ENCODE measurements at regions not wholly inside any gene's neighbourhood (a gene's known extent, or its start where the extent isn't known, plus 50 kb on each side); places are given as distances from the start of the nearest gene placed in this dataset.

DNA sequence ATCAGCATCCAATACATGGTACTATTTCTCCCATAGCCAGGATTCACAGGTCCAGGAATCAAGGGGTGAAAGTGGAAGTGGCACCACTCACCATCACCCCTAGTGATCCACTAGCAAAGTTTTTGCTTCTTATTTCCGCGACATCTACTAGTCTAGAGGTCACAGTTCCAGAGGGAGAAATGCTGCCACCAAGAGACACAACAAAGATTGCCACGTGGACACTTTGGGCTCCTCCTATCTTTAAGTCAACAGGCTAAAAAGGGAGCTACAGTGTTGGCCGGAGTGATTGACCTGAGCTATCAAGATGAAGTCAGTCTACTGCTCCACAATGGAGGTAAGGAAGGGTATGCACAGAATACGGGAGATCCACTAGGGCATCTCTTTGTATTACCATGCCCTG lies 178.2 kb downstream of the AKR1D1 start:
- DNase-seq (ENCODE audit: low read depth): no peak

GRCh38 chr7:138257459-138258196 lies 181.4 kb downstream of the AKR1D1 start:
- DNase-seq (ENCODE audit: low read depth): no peak

- DNase-seq (ENCODE audit: low read depth): no peak
Measured at GRCh38 chr7:138258197-138258559, 181.9 kb downstream of the AKR1D1 start.

GRCh38 chr7:138259675-138260074 lies 183.4 kb downstream of the AKR1D1 start:
- no peak for DNase-seq (ENCODE audit: low read depth)

DNA sequence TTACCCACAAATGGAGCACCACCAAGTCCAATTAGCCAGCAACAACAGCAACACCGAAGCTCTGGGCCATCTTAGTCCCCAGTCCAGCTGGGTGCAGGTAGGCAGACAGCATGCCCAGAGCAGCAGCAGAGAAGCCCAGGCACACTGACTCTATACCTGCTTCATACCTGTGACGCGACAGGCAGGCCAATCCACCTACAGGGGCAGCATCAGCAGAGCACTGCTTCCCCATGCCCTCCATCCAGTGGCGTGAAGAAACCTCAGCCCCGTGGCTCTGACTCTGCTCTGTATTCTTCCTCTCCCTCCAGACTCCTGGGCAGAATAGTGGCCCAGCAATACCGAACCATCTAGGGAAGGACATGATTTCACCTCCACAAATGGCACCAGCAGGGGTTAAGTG lies 191.7 kb downstream of the AKR1D1 start:
- DNase-seq (ENCODE audit: low read depth): no peak

- no peak for DNase-seq (ENCODE audit: low read depth)
Measured at GRCh38 chr7:138276891-138277290, 183.2 kb upstream of the TRIM24 start.

- no peak for DNase-seq (ENCODE audit: low read depth)
Measured at GRCh38 chr7:138278601-138279000, 181.5 kb upstream of the TRIM24 start.

DNA sequence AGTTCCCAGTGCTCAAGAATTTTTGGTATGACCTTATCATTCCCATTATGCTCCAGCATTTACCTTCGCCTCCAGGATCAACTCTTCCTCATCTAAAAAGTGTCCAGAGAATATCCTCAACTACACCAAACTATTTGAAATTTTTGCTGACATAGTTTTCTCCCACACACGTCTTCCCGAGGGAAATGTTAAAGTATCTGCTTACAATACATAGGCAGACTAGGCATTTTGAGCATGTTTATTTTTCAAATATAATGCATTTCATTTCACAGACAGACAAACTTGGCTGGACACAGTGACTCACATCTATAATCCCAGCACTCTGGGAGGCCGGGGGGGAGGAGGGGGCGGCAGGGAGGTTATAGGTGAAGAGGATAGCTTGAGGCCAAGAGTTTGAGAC lies 177.1 kb upstream of the TRIM24 start:
- no peak for DNase-seq (ENCODE audit: low read depth)

GRCh38 chr7:138285129-138285528 lies 174.9 kb upstream of the TRIM24 start:
- no peak for DNase-seq (ENCODE audit: low read depth)

DNA sequence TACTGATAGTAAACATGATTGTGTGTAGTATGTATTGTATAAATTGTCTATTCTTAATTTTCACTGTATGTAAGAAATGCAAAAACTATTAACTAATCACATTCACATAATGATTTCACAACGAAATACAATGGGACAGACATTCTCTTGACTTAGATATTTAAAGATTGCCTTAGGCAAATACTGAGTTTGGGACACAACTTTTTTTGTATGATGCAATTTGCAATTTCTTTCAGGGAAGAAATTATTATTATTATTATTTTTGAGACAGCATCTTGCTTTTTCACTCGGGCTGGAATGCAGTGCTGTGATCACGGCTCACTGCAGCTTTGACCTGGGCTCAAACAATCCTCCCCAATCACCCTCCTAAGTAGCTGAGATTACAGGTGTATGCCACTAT lies 173.2 kb upstream of the TRIM24 start:
- no peak for DNase-seq (ENCODE audit: low read depth)

- DNase-seq (ENCODE audit: low read depth): no peak
Measured at GRCh38 chr7:138287549-138287948, 172.5 kb upstream of the TRIM24 start.

DNA sequence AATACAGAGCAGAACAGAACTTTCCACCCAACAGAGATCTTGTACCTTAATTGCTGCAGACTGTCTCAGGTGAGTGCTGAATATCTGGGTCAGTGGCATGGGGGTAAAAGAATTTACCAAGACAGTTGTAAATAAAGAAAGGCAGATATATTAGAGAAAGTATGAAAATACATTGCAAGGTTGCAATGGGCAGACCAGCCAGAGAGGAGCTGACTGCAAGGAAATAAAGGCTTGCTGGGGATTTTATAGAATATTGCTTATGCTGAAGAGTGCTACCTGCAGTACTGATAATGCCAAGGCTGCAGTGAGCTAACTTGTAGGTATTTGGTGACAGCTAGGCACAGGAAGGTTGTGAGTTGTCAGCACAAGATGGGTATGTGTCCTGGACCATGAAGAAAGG lies 171.0 kb upstream of the TRIM24 start:
- no peak for DNase-seq (ENCODE audit: low read depth)

DNA sequence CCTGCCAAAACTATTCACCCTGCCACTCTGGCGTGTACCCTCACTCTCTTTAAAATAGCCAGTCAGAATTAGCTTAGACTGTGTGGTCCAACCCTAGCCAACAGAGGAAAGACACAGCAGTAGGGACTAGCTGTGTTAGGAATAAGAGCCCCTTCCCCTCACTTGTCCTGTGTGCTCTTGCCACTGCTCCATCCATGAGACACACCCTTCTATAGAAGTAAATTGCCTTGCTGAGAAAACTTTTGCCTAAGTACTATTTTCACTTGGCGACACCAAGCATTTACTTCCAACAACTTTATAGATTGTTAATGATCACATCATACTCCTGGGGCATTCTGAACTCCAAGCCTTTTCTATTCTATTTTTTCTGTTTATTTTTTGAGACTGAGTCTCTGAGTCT lies 170.2 kb upstream of the TRIM24 start:
- DNase-seq (ENCODE audit: low read depth): no peak

GRCh38 chr7:138292951-138293350 lies 167.1 kb upstream of the TRIM24 start:
- DNase-seq (ENCODE audit: low read depth): no peak

GRCh38 chr7:138295049-138295637 lies 164.9 kb upstream of the TRIM24 start:
- no peak for DNase-seq (ENCODE audit: low read depth)

DNA sequence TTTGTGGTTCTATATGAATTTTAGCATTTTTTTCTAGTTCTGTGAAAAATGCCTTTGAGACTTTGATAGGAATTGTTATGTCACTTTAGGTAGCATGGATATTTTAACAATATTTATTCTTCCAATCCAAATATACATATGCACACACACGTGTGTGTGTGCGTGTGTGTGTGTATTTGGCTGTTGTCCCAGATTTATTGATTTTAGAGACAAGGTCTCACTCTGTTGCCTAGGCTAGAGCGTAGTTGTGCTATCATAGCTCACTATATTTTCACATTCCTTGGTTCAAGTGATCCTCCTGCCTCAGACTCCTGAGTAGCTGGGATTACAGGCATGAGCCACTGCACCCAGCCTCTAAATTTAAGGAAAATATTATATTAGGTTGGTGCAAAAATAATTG lies 162.5 kb upstream of the TRIM24 start:
- no peak for DNase-seq (ENCODE audit: low read depth)

DNA sequence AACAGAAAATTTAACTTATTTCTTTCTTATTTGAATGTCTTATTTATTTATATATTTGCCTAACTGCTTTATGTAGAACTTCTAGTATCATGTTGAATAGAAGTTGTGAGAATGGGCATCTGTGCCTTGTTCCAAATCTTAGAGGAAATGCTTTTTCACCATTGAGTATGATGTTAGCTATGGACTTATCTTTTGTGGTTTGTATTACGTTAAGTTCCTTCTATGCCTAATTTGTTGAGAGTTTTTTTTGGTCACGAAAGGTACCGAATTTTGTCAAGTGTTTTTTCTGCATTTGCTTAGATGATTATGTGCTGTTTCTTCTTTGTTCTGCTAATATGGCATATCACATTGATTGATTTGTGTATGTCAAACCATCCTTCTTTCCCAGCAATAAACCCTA lies 161.0 kb upstream of the TRIM24 start:
- no peak for DNase-seq (ENCODE audit: low read depth)

DNA sequence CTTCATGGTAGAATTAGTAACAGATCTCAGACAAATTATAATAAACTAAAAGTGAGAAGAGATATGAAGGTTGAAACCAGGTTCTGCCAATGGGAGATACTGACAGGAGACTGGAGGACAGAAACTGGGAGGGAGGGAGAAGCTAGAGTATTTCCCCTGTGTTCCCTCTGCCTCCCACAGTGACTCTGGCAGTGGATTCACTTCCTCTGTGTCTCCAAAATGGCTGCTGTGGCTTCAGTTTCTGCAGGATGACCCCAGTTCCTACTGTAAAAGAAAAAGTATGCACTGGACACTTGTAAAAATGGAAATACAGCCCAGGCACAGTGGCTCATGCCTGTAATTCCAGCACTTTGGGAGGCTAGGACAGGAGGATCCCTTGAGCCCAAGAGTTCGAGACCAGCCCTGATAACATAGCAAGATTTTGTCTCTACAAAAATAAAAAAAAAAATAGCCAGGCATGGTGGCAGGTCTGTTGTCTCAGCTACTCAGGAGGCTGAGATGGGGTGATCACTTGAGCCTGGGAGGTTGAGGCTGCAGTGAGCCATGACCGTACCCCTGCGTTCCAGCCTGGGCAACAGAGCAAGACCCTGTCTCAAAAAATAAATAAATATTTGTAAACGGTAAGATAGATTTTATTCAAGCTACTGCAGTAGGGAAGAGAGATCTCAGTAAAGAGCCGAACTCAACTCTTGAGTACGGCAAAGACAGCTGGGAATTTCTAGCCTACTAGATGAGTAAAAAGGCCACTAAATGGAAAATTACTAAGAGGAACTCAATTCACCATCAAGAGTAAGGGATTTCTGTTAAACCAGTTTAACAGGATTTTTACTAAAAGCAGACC lies 156.6 kb upstream of the TRIM24 start:
- DNase-seq (ENCODE audit: low read depth): no peak

- DNase-seq (ENCODE audit: low read depth): no peak
Measured at GRCh38 chr7:138304071-138304320, 156.1 kb upstream of the TRIM24 start.

DNA sequence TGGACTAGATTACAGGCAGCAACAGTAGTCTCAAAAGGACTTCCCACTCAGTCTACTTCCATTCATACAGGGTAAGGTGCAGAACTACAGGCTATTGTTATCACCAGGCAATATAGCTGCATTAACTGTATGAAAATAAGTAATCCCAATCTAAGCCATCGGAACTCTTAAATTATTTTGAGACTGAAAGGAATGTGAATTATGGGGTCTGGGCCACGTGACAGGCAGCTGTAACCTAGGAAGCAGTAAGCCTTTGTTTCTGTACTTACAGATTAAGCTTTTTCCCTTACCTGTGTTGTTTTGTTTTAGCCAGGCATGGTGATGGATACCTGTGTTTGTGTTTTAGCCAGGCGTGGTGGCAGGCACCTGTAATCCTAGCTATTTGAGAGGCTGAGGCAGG lies 152.4 kb upstream of the TRIM24 start:
- no peak for DNase-seq (ENCODE audit: low read depth)

- DNase-seq (ENCODE audit: low read depth): no peak
Measured at GRCh38 chr7:138308136-138308535, 151.9 kb upstream of the TRIM24 start.

GRCh38 chr7:138309186-138309585 lies 150.9 kb upstream of the TRIM24 start:
- no peak for DNase-seq (ENCODE audit: low read depth)

DNA sequence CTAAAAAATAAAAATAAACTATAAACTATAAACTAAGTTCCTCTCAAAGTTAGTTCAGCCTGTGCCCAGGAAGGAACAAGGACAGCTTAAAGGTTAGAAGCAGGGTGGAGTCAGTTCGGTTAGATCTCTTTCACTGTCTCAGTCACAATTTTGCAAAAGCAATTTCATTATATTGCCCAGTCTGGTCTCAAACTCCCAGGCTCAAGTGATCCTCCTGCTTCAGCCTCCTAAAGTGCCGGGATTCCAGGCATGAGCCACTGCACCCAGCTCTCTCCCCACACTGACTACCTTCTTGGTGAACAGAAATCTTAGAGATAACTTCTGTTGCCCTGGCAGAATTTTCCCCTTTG lies 146.3 kb upstream of the TRIM24 start:
- no peak for DNase-seq (ENCODE audit: low read depth)

Data from forelimb muscle (tissue), 1 donor.